Caco-2 (cell line): ENCODE measurements at regions not wholly inside any gene's neighbourhood (a gene's known extent, or its start where the extent isn't known, plus 50 kb on each side); places are given as distances from the start of the nearest gene placed in this dataset.

Source experiments
- BruUV-seq: library from RNA; stranded (reverse); fragments of 400-500 nt; replicated peaks from 2 replicates; lab custom pipeline; 2021; lab: Mats Ljungman, UMichigan
- CTCF ChIA-PET: fragments of 300-600 bp; sonication (Branson Sonifier 250); formaldehyde crosslinking; loops from one replicate; lab custom pipeline; 2022; ENCODE audit warnings: antibody characterized with exemption; lab: Charles Lee
- POLR2A ChIA-PET: fragments of 300-600 bp; sonication (Branson Sonifier 250); formaldehyde crosslinking; loops from one replicate; lab custom pipeline; 2022; ENCODE audit warnings: antibody characterized with exemption; lab: Charles Lee
- DNase-seq, 2 experiments: peaks; one replicate each; pipeline versions ENCODE4 v3.0.0 to v3.0.0-alpha.2; 2020 to 2022
- H3K27me3 ChIP-seq: replicated peaks from 2 replicates; pipeline ENCODE4 v1.6.0; 2011; ENCODE audit warnings: low read length; ENCODE audit not compliant: control insufficient read depth, insufficient read depth
- H3K36me3 ChIP-seq: 2 replicates; pipeline ENCODE4 v1.5.1; 2011; ENCODE audit warnings: low read length; ENCODE audit not compliant: control insufficient read depth, insufficient read depth
- H3K4me1 ChIP-seq: fragments of 250-450 bp; sonication (Bioruptor Pico); 2 replicates; pipeline ENCODE4 v1.5.1; 2020; ENCODE audit warnings: mild to moderate bottlenecking
- H3K4me3 ChIP-seq: 2 replicates; pipeline ENCODE4 v1.5.1; 2011; ENCODE audit warnings: low read depth, mild to moderate bottlenecking, control low read depth, low read length
- H3K9me3 ChIP-seq: fragments of 250-450 bp; sonication (Bioruptor Pico); 2 replicates; pipeline ENCODE4 v1.5.1; 2020; ENCODE audit warnings: mild to moderate bottlenecking, moderate library complexity
- H3K27ac Mint-ChIP-seq: one replicate; pipeline ENCODE4 v1.8.0; 2022; ENCODE audit warnings: mixed read lengths; ENCODE audit not compliant: unreplicated experiment
- H3K27me3 Mint-ChIP-seq: one replicate; pipeline ENCODE4 v1.8.0; 2022; ENCODE audit warnings: mixed read lengths; ENCODE audit not compliant: insufficient read depth, unreplicated experiment
- H3K36me3 Mint-ChIP-seq: one replicate; pipeline ENCODE4 v1.8.0; 2022; ENCODE audit warnings: mild to moderate bottlenecking, mixed read lengths; ENCODE audit not compliant: insufficient read depth, unreplicated experiment
- H3K4me1 Mint-ChIP-seq: one replicate; pipeline ENCODE4 v1.8.0; 2022; ENCODE audit warnings: low read depth, mixed read lengths; ENCODE audit not compliant: unreplicated experiment
- H3K4me3 Mint-ChIP-seq: one replicate; pipeline ENCODE4 v1.8.0; 2022; ENCODE audit warnings: mild to moderate bottlenecking, moderate library complexity, mixed read lengths; ENCODE audit not compliant: unreplicated experiment
- H3K9me3 Mint-ChIP-seq: one replicate; pipeline ENCODE4 v1.8.0; 2022; ENCODE audit warnings: mixed read lengths; ENCODE audit not compliant: unreplicated experiment
- CTCF ChIP-seq, 2 experiments: fragments of 200-600 bp in 1 of 2; IDR thresholded peaks; 1 replicate in 1 of 2; 2 replicates in 1 of 2; pipeline versions ENCODE4 v1.5.1 to v1.8.0; 2011 to 2022; ENCODE audit warnings: antibody characterized with exemption in 1 of 2, control low read depth in 1 of 2, inconsistent platforms in 1 of 2, low read depth in 1 of 2, low read length in 1 of 2, mild to moderate bottlenecking in 1 of 2, moderate library complexity in 1 of 2; ENCODE audit not compliant: insufficient read depth in 1 of 2, severe bottlenecking in 1 of 2, unreplicated experiment in 1 of 2
- intact Hi-C: fragments of 100-400 bp; cut with micrococcal nuclease; formaldehyde crosslinking; loops from one replicate; pipeline ENCODE4 v1.10.0; 2022; ENCODE audit not compliant: unreplicated experiment

- H3K9me3 ChIP-seq: no peaks in the 10 kb centered on the region
- no peak overlapping the region for H3K27ac Mint-ChIP-seq
- intact Hi-C loops: no loop called here
- H3K4me1 Mint-ChIP-seq: no peaks in the 10 kb centered on the region
- POLR2A ChIA-PET: no interaction called here
- CTCF ChIA-PET: no interaction called here
- no TSS peak for BruUV-seq
- DNase-seq: no peak
- no peaks in the 10 kb centered on the region for H3K36me3 ChIP-seq
- H3K27me3 ChIP-seq: no peaks in the 10 kb centered on the region
- TF ChIP-seq CTCF (IDR thresholded peaks at IDR 0.05; ENCODE audit: insufficient read depth in 1 of 2, low read depth in 1 of 2, low read length in 1 of 2, severe bottlenecking in 1 of 2, unreplicated experiment in 1 of 2): no peak
- no peaks in the 10 kb centered on the region for H3K27me3 Mint-ChIP-seq
- no peaks in the 10 kb centered on the region for H3K9me3 Mint-ChIP-seq
- H3K4me3 Mint-ChIP-seq: no peak overlapping the region
- H3K4me3 ChIP-seq: no peak overlapping the region
- no peaks in the 10 kb centered on the region for H3K36me3 Mint-ChIP-seq
- H3K4me1 ChIP-seq: no peaks in the 10 kb centered on the region
Observed at GRCh38 chr5:165576678-165577275, 2071.4 kb downstream of the MAT2B start.

- Mint-ChIP-seq H3K36me3 (no peaks in the 10 kb centered on the region), H3K9me3 (no peaks in the 10 kb centered on the region), H3K27me3 (no peaks in the 10 kb centered on the region), H3K27ac (no peak overlapping the region), H3K4me1 (no peaks in the 10 kb centered on the region), H3K4me3 (no peak overlapping the region)
- no TSS peak for BruUV-seq
- POLR2A ChIA-PET: no interaction called here
- Histone ChIP-seq H3K27me3 (no peaks in the 10 kb centered on the region), H3K4me3 (no peak overlapping the region), H3K9me3 (no peaks in the 10 kb centered on the region), H3K36me3 (no peaks in the 10 kb centered on the region), H3K4me1 (no peaks in the 10 kb centered on the region)
- no peak for TF ChIP-seq CTCF (IDR thresholded peaks at IDR 0.05; ENCODE audit: insufficient read depth in 1 of 2, low read depth in 1 of 2, low read length in 1 of 2, severe bottlenecking in 1 of 2, unreplicated experiment in 1 of 2)
- intact Hi-C loops: no loop called here
- CTCF ChIA-PET: no interaction called here
- DNase-seq: no peak
Observed at GRCh38 chr5:165579911-165580310, 2074.5 kb downstream of the MAT2B start.

- Mint-ChIP-seq H3K27ac (no peak overlapping the region), H3K4me3 (no peak overlapping the region), H3K36me3 (no peaks in the 10 kb centered on the region), H3K9me3 (no peaks in the 10 kb centered on the region), H3K4me1 (no peaks in the 10 kb centered on the region), H3K27me3 (peaks cover 7% of the 10 kb centered on the region)
- intact Hi-C loops: no loop called here
- no peak overlapping the region for H3K4me3 ChIP-seq
- ChIA-PET POLR2A (no interaction called here), CTCF (no interaction called here)
- no peaks in the 10 kb centered on the region for H3K27me3 ChIP-seq
- no peaks in the 10 kb centered on the region for H3K9me3 ChIP-seq
- H3K36me3 ChIP-seq: no peaks in the 10 kb centered on the region
- no TSS peak for BruUV-seq
- no peaks in the 10 kb centered on the region for H3K4me1 ChIP-seq
- TF ChIP-seq CTCF (IDR thresholded peaks at IDR 0.05; ENCODE audit: insufficient read depth in 1 of 2, low read depth in 1 of 2, low read length in 1 of 2, severe bottlenecking in 1 of 2, unreplicated experiment in 1 of 2): no peak
- DNase-seq: no peak
Observed at GRCh38 chr5:165594693-165595092, 2089.3 kb downstream of the MAT2B start.
